ENCODE measurements at regions not wholly inside any gene's neighbourhood (a gene's known extent, or its start where the extent isn't known, plus 50 kb on each side); places are given as distances from the start of the nearest gene placed in this dataset.

DNA sequence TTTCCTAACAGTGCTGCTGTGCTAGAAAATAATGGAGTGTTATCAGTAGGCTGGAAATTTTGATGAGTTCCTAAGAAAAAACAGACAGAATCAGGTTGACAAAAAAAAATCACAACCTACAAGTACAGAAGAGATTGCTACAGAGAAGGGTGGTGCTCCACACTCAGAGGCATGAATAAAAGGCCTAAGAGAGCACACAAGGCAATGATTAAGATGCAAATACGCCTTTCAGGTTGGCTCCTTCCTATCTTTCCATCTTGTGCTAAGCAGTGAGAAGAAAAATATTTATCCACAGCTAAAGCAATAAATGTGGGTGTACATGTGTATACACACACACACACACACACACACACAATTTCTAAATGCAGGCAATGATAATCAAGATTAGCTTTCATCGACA, 130.6 kb upstream of the UBE2E3 start:
- no peak for TF ChIP-seq POLR2A (IDR thresholded peaks at IDR 0.05)
- TF ChIP-seq, protein P1, sequence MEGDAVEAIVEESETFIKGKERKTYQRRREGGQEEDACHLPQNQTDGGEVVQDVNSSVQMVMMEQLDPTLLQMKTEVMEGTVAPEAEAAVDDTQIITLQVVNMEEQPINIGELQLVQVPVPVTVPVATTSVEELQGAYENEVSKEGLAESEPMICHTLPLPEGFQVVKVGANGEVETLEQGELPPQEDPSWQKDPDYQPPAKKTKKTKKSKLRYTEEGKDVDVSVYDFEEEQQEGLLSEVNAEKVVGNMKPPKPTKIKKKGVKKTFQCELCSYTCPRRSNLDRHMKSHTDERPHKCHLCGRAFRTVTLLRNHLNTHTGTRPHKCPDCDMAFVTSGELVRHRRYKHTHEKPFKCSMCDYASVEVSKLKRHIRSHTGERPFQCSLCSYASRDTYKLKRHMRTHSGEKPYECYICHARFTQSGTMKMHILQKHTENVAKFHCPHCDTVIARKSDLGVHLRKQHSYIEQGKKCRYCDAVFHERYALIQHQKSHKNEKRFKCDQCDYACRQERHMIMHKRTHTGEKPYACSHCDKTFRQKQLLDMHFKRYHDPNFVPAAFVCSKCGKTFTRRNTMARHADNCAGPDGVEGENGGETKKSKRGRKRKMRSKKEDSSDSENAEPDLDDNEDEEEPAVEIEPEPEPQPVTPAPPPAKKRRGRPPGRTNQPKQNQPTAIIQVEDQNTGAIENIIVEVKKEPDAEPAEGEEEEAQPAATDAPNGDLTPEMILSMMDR (IDR thresholded peaks at IDR 0.05), result no peak

All from right lobe of liver (tissue), 4 donors.